KMS-11 (cell line): ENCODE measurements at regions not wholly inside any gene's neighbourhood (a gene's known extent, or its start where the extent isn't known, plus 50 kb on each side); places are given as distances from the start of the nearest gene placed in this dataset.

Experiments used
- H2AFZ ChIP-seq: fragments of 200-600 bp; sonication (generic); 2 replicates; pipeline ENCODE4 v1.6.1; 2016; ENCODE audit warnings: antibody characterized with exemption, mixed run types, low read depth
- H3K27ac ChIP-seq: fragments of 200-600 bp; sonication (generic); 2 replicates; pipeline ENCODE4 v1.6.1; 2016; ENCODE audit warnings: mild to moderate bottlenecking, mixed run types
- H3K27me3 ChIP-seq: fragments of 200-600 bp; sonication (generic); 2 replicates; pipeline ENCODE4 v1.6.1; 2017; ENCODE audit warnings: mild to moderate bottlenecking, low read depth, mixed run types, moderate library complexity; ENCODE audit not compliant: insufficient read depth
- H3K36me3 ChIP-seq: fragments of 200-600 bp; sonication (generic); 2 replicates; pipeline ENCODE4 v1.6.1; 2017; ENCODE audit warnings: mild to moderate bottlenecking, mixed run types; ENCODE audit not compliant: insufficient read depth
- H3K4me1 ChIP-seq: fragments of 200-600 bp; sonication (generic); 2 replicates; pipeline ENCODE4 v1.6.1; 2016; ENCODE audit warnings: mild to moderate bottlenecking, low read depth, mixed run types; ENCODE audit not compliant: poor library complexity, severe bottlenecking
- H3K4me2 ChIP-seq: fragments of 200-600 bp; sonication (generic); 2 replicates; pipeline ENCODE4 v1.7.0; 2016; ENCODE audit warnings: mild to moderate bottlenecking, mixed run types
- H3K4me3 ChIP-seq: fragments of 200-600 bp; sonication (generic); IDR thresholded peaks from 2 replicates; pipeline ENCODE4 v1.6.1; 2017; ENCODE audit warnings: low read depth, low read length, mixed read lengths; ENCODE audit not compliant: insufficient read depth
- H3K79me2 ChIP-seq: fragments of 200-600 bp; sonication (generic); 2 replicates; pipeline ENCODE4 v1.6.1; 2016; ENCODE audit warnings: low read depth, mixed run types; ENCODE audit not compliant: insufficient read depth
- H3K9ac ChIP-seq: fragments of 200-600 bp; sonication (generic); 2 replicates; pipeline ENCODE4 v1.6.1; 2016; ENCODE audit warnings: mild to moderate bottlenecking, mixed run types
- H4K20me1 ChIP-seq: fragments of 200-600 bp; sonication (generic); 2 replicates; pipeline ENCODE4 v1.6.1; 2016; ENCODE audit warnings: mild to moderate bottlenecking, mixed run types; ENCODE audit not compliant: insufficient read depth
- CTCF ChIP-seq: fragments of 200-600 bp; sonication (generic); conservative IDR thresholded peaks from 2 replicates; pipeline ENCODE4 v1.6.1; 2017; ENCODE audit warnings: low read depth, mild to moderate bottlenecking, antibody characterized with exemption, low read length, moderate library complexity, mixed read lengths

GRCh38 chr6:48973491-48973890, 489.6 kb downstream of the MMUT start:
- Histone ChIP-seq H4K20me1 (no peaks in the 10 kb centered on the region), H3K9ac (no peak overlapping the region)
- no peak for TF ChIP-seq CTCF

GRCh38 chr6:48961781-48962415, 501.2 kb downstream of the MMUT start:
- H3K27ac ChIP-seq: no peak overlapping the region
- H3K4me2 ChIP-seq: no peak overlapping the region
- H2AFZ ChIP-seq: no peak overlapping the region
- TF ChIP-seq CTCF: no peak
- H4K20me1 ChIP-seq: no peaks in the 10 kb centered on the region
- no peak overlapping the region for H3K4me3 ChIP-seq
- H3K79me2 ChIP-seq: no peaks in the 10 kb centered on the region
- no peaks in the 10 kb centered on the region for H3K4me1 ChIP-seq
- no peaks in the 10 kb centered on the region for H3K36me3 ChIP-seq
- H3K27me3 ChIP-seq: no peaks in the 10 kb centered on the region
- no peak overlapping the region for H3K9ac ChIP-seq

More at GRCh38 chr6:48973491-48973890, 489.6 kb downstream of the MMUT start:
- Histone ChIP-seq H3K27ac (no peak overlapping the region), H3K79me2 (no peaks in the 10 kb centered on the region), H3K4me2 (no peak overlapping the region), H2AFZ (no peak overlapping the region), H3K4me3 (no peak overlapping the region), H3K36me3 (no peaks in the 10 kb centered on the region), H3K4me1 (no peaks in the 10 kb centered on the region), H3K27me3 (no peaks in the 10 kb centered on the region)

- Histone ChIP-seq H3K4me2 (no peak overlapping the region), H2AFZ (no peak overlapping the region), H3K4me3 (no peak overlapping the region), H3K79me2 (no peaks in the 10 kb centered on the region), H4K20me1 (no peaks in the 10 kb centered on the region), H3K27me3 (no peaks in the 10 kb centered on the region), H3K4me1 (no peaks in the 10 kb centered on the region), H3K9ac (no peak overlapping the region), H3K27ac (no peak overlapping the region), H3K36me3 (no peaks in the 10 kb centered on the region)
- TF ChIP-seq CTCF: no peak
Measured at GRCh38 chr6:48959251-48960060, 503.6 kb downstream of the MMUT start.

- H3K36me3 ChIP-seq: no peaks in the 10 kb centered on the region
- H3K27me3 ChIP-seq: no peaks in the 10 kb centered on the region
- H3K4me1 ChIP-seq: no peaks in the 10 kb centered on the region
- H3K9ac ChIP-seq: no peak overlapping the region
- no peak overlapping the region for H3K27ac ChIP-seq
- no peaks in the 10 kb centered on the region for H4K20me1 ChIP-seq
- H3K4me3 ChIP-seq: no peak overlapping the region
- H3K79me2 ChIP-seq: no peaks in the 10 kb centered on the region
- no peak overlapping the region for H2AFZ ChIP-seq
- H3K4me2 ChIP-seq: no peak overlapping the region
- no peak for TF ChIP-seq CTCF
Measured at GRCh38 chr6:48957781-48958180, 505.3 kb downstream of the MMUT start.
